Activated CD8-positive, alpha-beta memory T cell treated with anti-CD3 and anti-CD28 coated beads, Interleukin-2, amount 50 U/mL, for 1 hour (primary cell): ENCODE measurements at regions not wholly inside any gene's neighbourhood (a gene's known extent, or its start where the extent isn't known, plus 50 kb on each side); places are given as distances from the start of the nearest gene placed in this dataset.
"Not testable (repeated sequence)": the region's sequence is repeated elsewhere in the genome, so short reads cannot be mapped to it uniquely, and the experiment has no call there.

ENCODE experiments used
- DNase-seq: peaks from one replicate; pipeline ENCODE4 v3.0.0-alpha.2; 2020; ENCODE audit errors: extremely low read depth

- no peak for DNase-seq
Observed at GRCh38 chr5:67577424-67577823, 380.8 kb upstream of the CD180 start.

- no peak for DNase-seq
Observed at GRCh38 chr5:67576112-67576511, 379.5 kb upstream of the CD180 start.

GRCh38 chr5:67575087-67575486 lies 378.5 kb upstream of the CD180 start:
- no peak for DNase-seq

- no peak for DNase-seq
Observed at GRCh38 chr5:67561151-67561932, 364.7 kb upstream of the CD180 start.

GRCh38 chr5:67552773-67553172 lies 356.2 kb upstream of the CD180 start:
- no peak for DNase-seq

GRCh38 chr5:67549947-67550346 lies 353.3 kb upstream of the CD180 start:
- DNase-seq = no peak

- DNase-seq = no peak
Observed at GRCh38 chr5:67549296-67549618, 352.7 kb upstream of the CD180 start.

GRCh38 chr5:67548520-67549295 lies 352.1 kb upstream of the CD180 start:
- DNase-seq = no peak

- DNase-seq = no peak
Observed at GRCh38 chr5:67547682-67548081, 351.1 kb upstream of the CD180 start.

GRCh38 chr5:67544942-67545341 lies 348.3 kb upstream of the CD180 start:
- not testable (repeated sequence) for DNase-seq

GRCh38 chr5:67543720-67544270 lies 347.2 kb upstream of the CD180 start:
- no peak for DNase-seq

- DNase-seq = no peak
Observed at GRCh38 chr5:67542479-67542878, 345.9 kb upstream of the CD180 start.

- DNase-seq = no peak
Observed at GRCh38 chr5:67541875-67542274, 345.3 kb upstream of the CD180 start.

GRCh38 chr5:67538855-67539506 lies 342.4 kb upstream of the CD180 start:
- no peak for DNase-seq

- no peak for DNase-seq
Observed at GRCh38 chr5:67537439-67538148, 341.0 kb upstream of the CD180 start.

- no peak for DNase-seq
Observed at GRCh38 chr5:67536866-67537265, 340.3 kb upstream of the CD180 start.

GRCh38 chr5:67530609-67531255 lies 334.1 kb upstream of the CD180 start:
- no peak for DNase-seq

- DNase-seq = no peak
Observed at GRCh38 chr5:67528953-67529352, 332.4 kb upstream of the CD180 start.

- no peak for DNase-seq
Observed at GRCh38 chr5:67526793-67527192, 330.2 kb upstream of the CD180 start.

- no peak for DNase-seq
Observed at GRCh38 chr5:67520161-67520908, 323.7 kb upstream of the CD180 start.

- no peak for DNase-seq
Observed at GRCh38 chr5:67518227-67518626, 321.6 kb upstream of the CD180 start.
